ENCODE measurements at regions not wholly inside any gene's neighbourhood (a gene's known extent, or its start where the extent isn't known, plus 50 kb on each side); places are given as distances from the start of the nearest gene placed in this dataset.
"Not testable (repeated sequence)": the region's sequence is repeated elsewhere in the genome, so short reads cannot be mapped to it uniquely, and the experiment has no call there.

GRCh38 chrX:115702982-115703381 lies 142.0 kb downstream of the PLS3 start:
- Histone ChIP-seq H3K27me3 (ENCODE audit: insufficient read depth in 3 of 3, low read length in 2 of 3) (peaks cover 0 to 33% (median 0%) of the 10 kb centered on the region in 3 donors), H3K4me3 (no peak overlapping the region), H3K36me3 (ENCODE audit: insufficient read depth in 1 of 2, low read depth in 1 of 2) (no peaks in the 10 kb centered on the region), H3K4me1 (no peaks in the 10 kb centered on the region), H3K9me3 (no peaks in the 10 kb centered on the region), H3K27ac (no peak overlapping the region)
- DNase-seq (no peak), ATAC-seq (no peak)
- intact Hi-C loops (cut with DNase I) = no loop called here
- TF ChIP-seq CTCF (IDR thresholded peaks at IDR 0.05) = no peak
- WGBS, 3 donors = 66 to 79% (median 78%) methylated on average over 5 of the region's 5 CpGs

GRCh38 chrX:115709039-115709438 lies 148.1 kb downstream of the PLS3 start:
- Histone ChIP-seq H3K27me3 (ENCODE audit: insufficient read depth in 3 of 3, low read length in 2 of 3) (peaks cover 0 to 33% (median 0%) of the 10 kb centered on the region in 3 donors), H3K27ac (no peak overlapping the region), H3K4me3 (no peak overlapping the region), H3K4me1 (no peaks in the 10 kb centered on the region), H3K9me3 (no peaks in the 10 kb centered on the region), H3K36me3 (ENCODE audit: insufficient read depth in 1 of 2, low read depth in 1 of 2) (no peaks in the 10 kb centered on the region)
- ATAC-seq = no peak
- DNase-seq = no peak
- no peak for TF ChIP-seq CTCF (IDR thresholded peaks at IDR 0.05)
- intact Hi-C loops (cut with DNase I) = no loop called here

- peaks cover 0 to 20% (median 0%) of the 10 kb centered on the region in 3 donors for H3K27me3 ChIP-seq (ENCODE audit: insufficient read depth in 3 of 3, low read length in 2 of 3)
- no peak overlapping the region for H3K4me3 ChIP-seq
- no peak overlapping the region for H3K27ac ChIP-seq
- no peaks in the 10 kb centered on the region for H3K9me3 ChIP-seq
- WGBS, 3 donors = 67 to 89% (median 84%) methylated on average over 1 of the region's 1 CpG
- intact Hi-C loops (cut with DNase I) = no loop called here
- no peak for DNase-seq
- H3K4me1 ChIP-seq = no peaks in the 10 kb centered on the region
- TF ChIP-seq CTCF (IDR thresholded peaks at IDR 0.05) = no peak
- H3K36me3 ChIP-seq (ENCODE audit: insufficient read depth in 1 of 2, low read depth in 1 of 2) = no peaks in the 10 kb centered on the region
- ATAC-seq = no peak
Observed at GRCh38 chrX:115712484-115712883, 151.5 kb downstream of the PLS3 start.

GRCh38 chrX:115713460-115713859 lies 152.5 kb downstream of the PLS3 start:
- Histone ChIP-seq H3K27me3 (ENCODE audit: insufficient read depth in 3 of 3, low read length in 2 of 3) (peaks cover 0 to 19% (median 0%) of the 10 kb centered on the region in 3 donors), H3K4me3 (no peak overlapping the region), H3K9me3 (no peaks in the 10 kb centered on the region), H3K27ac (no peak overlapping the region), H3K4me1 (no peaks in the 10 kb centered on the region), H3K36me3 (ENCODE audit: insufficient read depth in 1 of 2, low read depth in 1 of 2) (no peaks in the 10 kb centered on the region)
- no peak for TF ChIP-seq CTCF (IDR thresholded peaks at IDR 0.05)
- DNase-seq = no peak
- intact Hi-C loops (cut with DNase I) = no loop called here
- ATAC-seq = no peak
- 58 to 85% (median 82%) methylated on average over 1 of the region's 1 CpG for WGBS, 3 donors

- DNase-seq (no peak), ATAC-seq (no peak)
- H3K36me3 ChIP-seq (ENCODE audit: insufficient read depth in 1 of 2, low read depth in 1 of 2) = no peaks in the 10 kb centered on the region
- intact Hi-C loops (cut with DNase I) = no loop called here
- no peak overlapping the region for H3K4me3 ChIP-seq
- H3K27me3 ChIP-seq (ENCODE audit: insufficient read depth in 3 of 3, low read length in 2 of 3) = peaks cover 0 to 22% (median 0%) of the 10 kb centered on the region in 3 donors
- no peaks in the 10 kb centered on the region for H3K4me1 ChIP-seq
- H3K27ac ChIP-seq = no peak overlapping the region
- H3K9me3 ChIP-seq = no peaks in the 10 kb centered on the region
- 49 to 92% (median 88%) methylated on average over 22 to 23 of the region's 23 CpGs for WGBS, 3 donors
- TF ChIP-seq CTCF (IDR thresholded peaks at IDR 0.05) = no peak
Observed at GRCh38 chrX:115719171-115719570, 158.2 kb downstream of the PLS3 start.

GRCh38 chrX:115722724-115723433 lies 161.9 kb downstream of the PLS3 start:
- H3K4me1 ChIP-seq; DNase-seq; H3K9me3 ChIP-seq; intact Hi-C loops (cut with DNase I); H3K4me3 ChIP-seq; H3K36me3 ChIP-seq (ENCODE audit: insufficient read depth in 1 of 2, low read depth in 1 of 2); ATAC-seq; H3K27ac ChIP-seq: not testable (repeated sequence)
- H3K27me3 ChIP-seq (ENCODE audit: insufficient read depth in 3 of 3, low read length in 2 of 3) = peaks cover 0 to 16% (median 0%) of the 10 kb centered on the region in 3 donors
- WGBS, 3 donors = 9 to 14% methylated on average over 8 to 14 of the region's 33 CpGs; no CpG with 5 or more reads in 1 of the 3 donors

GRCh38 chrX:115725370-115725769 lies 164.4 kb downstream of the PLS3 start:
- ATAC-seq; H3K27ac ChIP-seq; H3K27me3 ChIP-seq (ENCODE audit: insufficient read depth in 3 of 3, low read length in 2 of 3); H3K36me3 ChIP-seq (ENCODE audit: insufficient read depth in 1 of 2, low read depth in 1 of 2); intact Hi-C loops (cut with DNase I); DNase-seq; H3K4me1 ChIP-seq; H3K9me3 ChIP-seq; H3K4me3 ChIP-seq: not testable (repeated sequence)
- WGBS, 3 donors = no CpG with 5 or more reads among the region's 26 CpGs

All from psoas muscle (tissue), 7 donors.